ENCODE measurements at regions not wholly inside any gene's neighbourhood (a gene's known extent, or its start where the extent isn't known, plus 50 kb on each side); places are given as distances from the start of the nearest gene placed in this dataset.
"Not testable (repeated sequence)": the region's sequence is repeated elsewhere in the genome, so short reads cannot be mapped to it uniquely, and the experiment has no call there.

DNA sequence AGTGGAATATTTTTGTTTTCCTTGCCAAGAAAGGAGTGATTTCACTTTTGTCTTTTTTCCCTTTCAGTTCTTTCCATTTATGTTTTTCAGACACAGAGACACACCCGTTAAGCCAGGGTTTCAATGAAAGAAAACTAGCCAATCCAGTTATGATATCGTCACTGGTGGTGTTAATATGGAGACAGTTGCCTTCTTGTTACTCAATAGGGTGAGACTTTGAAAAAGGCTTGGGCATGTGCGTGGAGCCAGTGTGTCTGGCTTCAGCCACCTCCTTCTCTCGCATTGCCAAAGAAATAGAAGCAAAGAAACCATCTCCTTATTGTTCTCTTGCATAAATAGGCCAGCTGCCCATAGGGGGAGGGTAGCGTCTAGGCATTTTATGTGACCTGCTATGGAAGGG lies 84.1 kb upstream of the DLX6 start:
- intact Hi-C loops (cut with micrococcal nuclease), result no loop called here

DNA sequence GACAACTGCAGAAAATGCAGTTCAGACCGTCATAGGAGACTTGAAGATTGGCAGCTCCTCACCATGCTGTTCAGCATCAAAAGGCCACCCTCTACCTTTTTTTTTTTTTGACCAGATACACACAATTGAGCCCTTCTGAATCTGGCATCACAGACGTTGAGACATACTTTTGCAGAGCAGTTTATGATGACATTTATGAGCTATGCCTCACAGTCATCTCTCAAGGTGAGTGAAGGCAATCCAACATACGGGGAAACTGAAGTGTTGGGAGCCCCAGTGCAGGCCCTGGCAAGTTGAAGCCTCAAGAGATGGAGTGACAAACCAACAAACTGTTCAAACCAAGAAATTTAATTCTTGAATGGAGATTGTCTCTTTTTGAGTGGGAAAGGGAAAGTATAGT lies 83.6 kb upstream of the DLX6 start:
- intact Hi-C loops (cut with micrococcal nuclease), result no loop called here

DNA sequence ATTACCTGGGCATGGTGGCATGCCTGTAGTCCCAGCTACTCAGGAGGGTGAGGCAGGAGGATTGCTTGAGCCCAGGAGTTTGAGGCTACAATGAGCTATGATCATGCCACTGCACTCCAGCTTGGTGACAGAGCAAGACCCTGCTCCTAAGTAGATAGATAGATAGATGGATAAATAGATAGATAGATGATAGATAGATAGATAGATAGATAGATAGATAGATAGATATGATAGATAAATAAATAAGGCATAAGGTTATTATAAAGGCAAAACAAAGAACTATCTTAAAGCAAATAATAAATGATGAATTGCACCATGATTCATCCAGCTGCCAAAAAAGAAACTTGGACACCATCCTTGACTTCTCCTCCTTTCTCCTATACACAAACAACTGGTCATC lies 82.0 kb upstream of the DLX6 start:
- intact Hi-C loops (cut with micrococcal nuclease), result not testable (repeated sequence)

DNA sequence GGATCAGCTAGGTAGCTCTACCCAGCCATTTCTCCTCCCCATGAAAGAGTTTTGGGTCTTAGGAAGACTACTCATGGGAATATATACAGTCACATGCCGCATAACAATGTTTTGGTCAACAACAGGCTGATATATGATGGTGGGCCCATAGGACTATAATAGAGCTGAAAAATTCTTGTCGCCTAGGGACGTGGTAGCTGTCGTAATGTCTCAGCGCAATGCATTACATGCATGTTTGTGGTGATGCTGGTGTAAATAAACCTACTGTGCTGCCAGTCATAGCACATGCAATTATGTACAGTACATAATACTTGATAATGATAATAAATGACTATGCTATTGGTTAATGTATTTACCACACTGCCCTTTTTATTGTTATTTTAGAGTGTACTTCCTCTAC lies 78.2 kb upstream of the DLX6 start:
- intact Hi-C loops (cut with micrococcal nuclease), result no loop called here

DNA sequence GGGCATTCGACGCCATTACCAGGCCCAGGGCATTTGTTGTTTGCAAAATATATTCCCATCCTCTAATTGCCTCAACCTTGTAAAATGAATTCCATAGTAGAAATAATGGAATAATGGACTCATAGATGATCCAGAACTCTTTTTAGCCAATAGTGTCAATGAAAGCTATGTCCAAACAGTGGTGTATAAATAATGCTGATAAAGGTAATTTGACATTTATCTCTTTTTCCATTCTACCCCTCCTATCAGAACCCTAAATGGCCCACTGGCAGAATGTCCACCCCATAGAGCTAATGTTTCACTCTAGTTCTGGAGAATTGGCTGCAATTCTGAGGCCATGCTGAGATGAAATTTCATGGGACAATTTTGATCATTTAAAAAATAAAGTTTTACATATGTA lies 76.4 kb upstream of the DLX6 start:
- intact Hi-C loops (cut with micrococcal nuclease), result no loop called here

DNA sequence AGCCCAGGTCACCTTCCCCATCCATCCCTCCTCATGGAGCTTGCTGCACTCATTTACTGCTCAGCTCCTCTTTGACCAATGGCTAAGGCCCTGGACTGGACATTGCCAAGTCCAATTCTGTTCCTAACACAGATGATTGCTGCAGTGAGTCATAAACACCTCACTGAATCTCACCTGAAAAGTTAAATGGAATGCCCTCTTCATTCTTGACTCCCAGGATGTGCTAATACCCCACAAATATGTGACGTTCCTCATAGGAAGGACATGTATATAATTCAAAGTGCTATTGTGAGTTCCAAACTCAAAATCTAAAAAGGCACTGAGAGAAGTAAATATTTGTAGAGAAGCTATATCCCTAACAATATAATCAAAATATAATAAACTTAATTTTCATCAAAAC lies 73.5 kb upstream of the DLX6 start:
- intact Hi-C loops (cut with micrococcal nuclease), result no loop called here

DNA sequence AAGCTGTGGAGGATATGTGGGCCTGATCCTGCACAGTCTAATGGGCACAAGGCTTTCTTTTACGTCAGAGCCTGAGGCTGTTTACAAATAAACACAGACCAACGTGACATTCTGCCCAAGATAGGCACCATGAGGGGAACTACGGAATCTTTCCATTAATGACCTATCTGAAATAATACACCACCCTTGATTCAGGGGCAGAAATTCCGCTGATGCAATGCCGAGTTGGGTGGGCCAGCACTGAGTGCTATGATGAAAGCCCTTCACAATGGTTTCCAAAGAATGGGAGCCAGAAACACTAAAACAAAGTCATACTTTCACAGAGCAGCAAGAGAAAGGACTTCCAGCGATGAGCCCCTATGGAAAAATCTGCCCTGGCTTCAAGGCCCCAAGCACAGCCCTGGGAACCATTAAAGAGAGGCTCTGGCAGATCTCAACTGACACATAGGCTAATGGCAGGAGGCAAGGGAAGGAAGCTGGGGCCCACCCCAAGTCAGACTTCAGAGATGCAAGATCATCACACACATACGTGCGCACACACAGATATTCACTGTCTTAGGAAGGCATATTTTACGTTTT lies 72.2 kb upstream of the DLX6 start:
- intact Hi-C loops (cut with micrococcal nuclease), result no loop called here

DNA sequence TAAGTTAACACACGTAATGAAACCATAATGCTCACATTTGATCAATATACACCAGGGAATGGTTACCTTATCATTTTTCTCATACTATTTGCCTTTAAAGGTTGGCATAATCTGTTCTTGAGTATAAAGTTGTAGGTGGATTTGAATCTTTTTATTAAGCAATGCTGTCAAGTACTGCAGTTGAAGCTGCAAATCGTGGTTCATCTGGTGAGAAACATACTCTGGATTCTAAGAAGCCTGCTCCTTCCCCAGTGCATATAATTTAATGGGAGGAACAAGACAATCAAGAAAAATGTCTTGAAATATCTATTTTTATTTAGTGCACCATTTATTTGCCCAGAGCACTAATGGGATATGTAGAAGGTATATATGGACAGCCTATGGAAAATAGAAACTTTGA lies 68.7 kb upstream of the DLX6 start:
- intact Hi-C loops (cut with micrococcal nuclease), result no loop called here

DNA sequence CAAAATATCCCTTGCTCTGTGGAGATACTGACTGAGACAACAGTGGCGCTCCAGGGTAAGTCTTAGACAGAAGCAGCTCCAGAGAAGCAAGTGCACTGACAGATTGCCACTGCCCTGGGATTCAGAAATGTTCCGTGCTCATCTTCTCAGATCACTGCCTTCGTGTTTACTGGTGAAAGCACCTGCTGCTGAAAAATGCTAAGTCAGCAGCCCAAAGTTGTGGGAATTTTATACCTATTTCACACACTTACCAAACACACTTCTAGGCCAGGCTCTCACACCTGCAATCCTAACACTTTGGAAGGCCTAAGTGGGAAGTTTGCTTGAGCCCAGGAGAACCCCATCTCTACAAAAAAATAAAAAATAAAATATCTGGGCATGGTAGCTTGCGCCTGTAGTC lies 63.2 kb upstream of the DLX6 start:
- intact Hi-C loops (cut with micrococcal nuclease), result no loop called here

DNA sequence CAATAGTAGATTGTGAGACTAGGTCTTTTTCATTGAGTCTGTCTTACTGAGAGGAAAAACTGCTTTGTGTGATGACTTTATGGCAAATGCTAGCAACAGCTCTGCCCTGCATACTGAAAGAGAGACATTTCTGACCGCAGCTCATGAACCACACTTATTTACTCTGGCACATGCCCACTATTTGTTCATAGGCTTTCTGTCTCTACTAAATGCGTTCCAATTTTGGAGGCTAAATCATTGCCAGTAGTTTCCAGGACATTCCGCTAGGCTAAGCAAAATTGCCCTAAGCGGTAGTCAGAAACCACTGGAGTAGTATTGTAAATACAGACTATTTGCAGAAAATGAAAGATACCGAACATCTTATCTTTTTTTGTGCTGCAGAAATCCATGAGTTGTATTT lies 55.6 kb upstream of the DLX6 start:
- intact Hi-C loops (cut with micrococcal nuclease), result no loop called here

DNA sequence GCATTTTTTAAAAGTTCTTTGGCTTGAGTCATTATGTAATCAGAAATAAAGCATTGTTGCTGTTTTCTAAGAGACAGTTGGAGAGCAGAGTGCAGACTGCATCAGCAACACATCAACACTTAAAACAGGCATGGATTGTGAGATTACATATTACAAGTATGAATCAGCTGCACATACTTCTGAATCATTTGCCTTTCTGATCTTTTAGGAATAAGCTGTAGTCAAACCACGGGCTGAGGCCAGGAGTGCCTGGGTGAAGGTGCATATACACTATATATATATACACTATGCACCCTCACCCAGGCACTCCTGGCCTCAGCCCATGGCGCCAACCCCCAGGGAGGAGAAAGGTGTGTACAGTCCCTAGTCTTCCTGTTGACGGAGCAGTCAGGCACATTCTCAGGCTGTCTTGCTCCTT lies 52.4 kb upstream of the DLX6 start:
- intact Hi-C loops (cut with micrococcal nuclease), result no loop called here

DNA sequence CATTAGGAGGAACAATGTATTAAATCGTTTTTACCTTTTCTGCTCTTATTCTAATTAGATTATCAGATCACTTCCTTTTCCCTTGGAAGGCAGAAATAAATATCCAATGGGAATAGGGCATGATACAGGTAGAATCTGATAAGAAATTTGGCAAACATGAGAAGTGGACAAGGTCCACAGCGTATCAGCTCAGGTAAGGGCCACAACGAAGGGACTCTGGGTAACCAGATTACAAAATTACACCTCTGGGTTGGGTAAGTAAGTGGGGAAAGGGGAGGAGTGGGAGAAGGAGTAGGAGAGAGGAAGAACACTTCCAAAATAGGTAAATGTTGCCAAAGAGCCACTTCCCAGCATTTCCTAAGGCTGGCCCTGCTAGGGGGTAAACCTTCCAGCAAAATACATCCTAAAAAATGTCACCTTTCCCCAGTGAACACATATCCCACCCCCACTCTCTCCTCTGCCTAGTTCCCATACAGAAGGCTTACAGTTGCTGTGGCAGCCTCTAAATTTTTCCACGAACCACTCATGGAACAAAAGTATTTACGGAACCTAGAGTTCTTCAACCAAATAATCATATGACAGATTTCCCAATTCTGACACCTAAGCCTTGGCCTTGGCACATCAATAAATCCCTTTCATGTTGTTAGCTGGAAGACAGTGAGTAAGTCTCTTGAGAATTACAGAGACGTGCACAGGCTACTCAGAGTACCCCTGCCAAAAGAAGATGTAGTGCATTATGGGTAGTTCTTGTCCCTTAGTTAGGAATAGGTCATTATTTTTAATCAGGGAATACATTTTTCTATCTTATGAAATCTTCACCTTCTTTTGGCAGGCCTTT lies 51.5 kb upstream of the DLX6 start:
- intact Hi-C loops (cut with micrococcal nuclease), result no loop called here

All from T-helper 2 cell treated with Interferon-gamma antibody and Interleukin-4, amounts not matched to agents 100 ng/mL and 5 ng/mL, for 36 hours (primary cell).